ENCODE measurements at regions not wholly inside any gene's neighbourhood (a gene's known extent, or its start where the extent isn't known, plus 50 kb on each side); places are given as distances from the start of the nearest gene placed in this dataset.
"Not testable (repeated sequence)": the region's sequence is repeated elsewhere in the genome, so short reads cannot be mapped to it uniquely, and the experiment has no call there.

- no peak for DNase-seq
Measured at GRCh38 chr7:9240001-9240400, 806.6 kb downstream of the NXPH1 start.

- no peak for DNase-seq
Measured at GRCh38 chr7:9241826-9242225, 808.4 kb downstream of the NXPH1 start.

GRCh38 chr7:9242636-9243035 lies 809.2 kb downstream of the NXPH1 start:
- DNase-seq = no peak

GRCh38 chr7:9250876-9251275 lies 817.5 kb downstream of the NXPH1 start:
- no peak for DNase-seq

- DNase-seq = no peak
Measured at GRCh38 chr7:9264395-9264794, 831.0 kb downstream of the NXPH1 start.

GRCh38 chr7:9280088-9280487 lies 846.7 kb downstream of the NXPH1 start:
- no peak for DNase-seq

- DNase-seq = no peak
Measured at GRCh38 chr7:9283246-9283645, 849.8 kb downstream of the NXPH1 start.

- no peak for DNase-seq
Measured at GRCh38 chr7:9302436-9302835, 869.0 kb downstream of the NXPH1 start.

GRCh38 chr7:9307131-9307530 lies 873.7 kb downstream of the NXPH1 start:
- DNase-seq = peak; percentile 33

- no peak for DNase-seq
Measured at GRCh38 chr7:9324513-9324912, 891.1 kb downstream of the NXPH1 start.

- no peak for DNase-seq
Measured at GRCh38 chr7:9328296-9328695, 894.9 kb downstream of the NXPH1 start.

- no peak for DNase-seq
Measured at GRCh38 chr7:9349625-9350024, 916.2 kb downstream of the NXPH1 start.

GRCh38 chr7:9391221-9391620 lies 957.8 kb downstream of the NXPH1 start:
- no peak for DNase-seq

- no peak for DNase-seq
Measured at GRCh38 chr7:9391984-9392383, 958.6 kb downstream of the NXPH1 start.

- DNase-seq = not testable (repeated sequence)
Measured at GRCh38 chr7:9404386-9404785, 971.0 kb downstream of the NXPH1 start.

GRCh38 chr7:9407816-9408215 lies 974.4 kb downstream of the NXPH1 start:
- no peak for DNase-seq

GRCh38 chr7:9453521-9453920 lies 1020.1 kb downstream of the NXPH1 start:
- DNase-seq = no peak

GRCh38 chr7:9488555-9488954 lies 1055.1 kb downstream of the NXPH1 start:
- DNase-seq = no peak

GRCh38 chr7:9498303-9498702 lies 1064.9 kb downstream of the NXPH1 start:
- no peak for DNase-seq

- no peak for DNase-seq
Measured at GRCh38 chr7:9502269-9502668, 1068.9 kb downstream of the NXPH1 start.

GRCh38 chr7:9504678-9505077 lies 1071.3 kb downstream of the NXPH1 start:
- DNase-seq = no peak

GRCh38 chr7:9505516-9505915 lies 1072.1 kb downstream of the NXPH1 start:
- DNase-seq = no peak

- no peak for DNase-seq
Measured at GRCh38 chr7:9507290-9507689, 1073.9 kb downstream of the NXPH1 start.

GRCh38 chr7:9516662-9517061 lies 1083.3 kb downstream of the NXPH1 start:
- DNase-seq = no peak

GRCh38 chr7:9523579-9523978 lies 1090.2 kb downstream of the NXPH1 start:
- DNase-seq = no peak

- DNase-seq = not testable (repeated sequence)
Measured at GRCh38 chr7:9552431-9552830, 1119.0 kb downstream of the NXPH1 start.

Data from DMS153 (cell line).